OCI-LY7 (cell line): ENCODE measurements at regions not wholly inside any gene's neighbourhood (a gene's known extent, or its start where the extent isn't known, plus 50 kb on each side); places are given as distances from the start of the nearest gene placed in this dataset.

ENCODE experiments used
- BruUV-seq: library from RNA; stranded (reverse); fragments of 400-500 nt; replicated peaks from 2 replicates; lab custom pipeline; 2021; lab: Mats Ljungman, UMichigan
- CTCF ChIA-PET: fragments of 300-600 bp; sonication (Branson Sonifier 250); formaldehyde crosslinking; loops from one replicate; lab custom pipeline; 2022; ENCODE audit warnings: antibody characterized with exemption; ENCODE audit not compliant: unreplicated experiment; lab: Charles Lee
- POLR2A ChIA-PET: fragments of 300-600 bp; sonication (Branson Sonifier 250); formaldehyde crosslinking; loops from one replicate; lab custom pipeline; 2022; ENCODE audit warnings: antibody characterized with exemption; lab: Charles Lee
- DNase-seq: peaks from one replicate; pipeline ENCODE4 v3.0.0-alpha.2; 2015; ENCODE audit warnings: low spot score
- H2AFZ ChIP-seq: fragments of 200-600 bp; sonication (generic), shearing (Covaris generic); 2 replicates; pipeline ENCODE4 v1.6.1; 2014; ENCODE audit warnings: mild to moderate bottlenecking, antibody characterized with exemption, low read length, moderate library complexity
- H3K27ac ChIP-seq: fragments of 200-600 bp; sonication (generic); 2 replicates; pipeline ENCODE4 v1.5.1; 2014; ENCODE audit warnings: mixed run types, low read depth, mild to moderate bottlenecking, moderate library complexity, low read length, inconsistent platforms; ENCODE audit not compliant: poor library complexity, severe bottlenecking
- H3K36me3 ChIP-seq: fragments of 200-600 bp; sonication (generic); 2 replicates; pipeline ENCODE4 v1.6.1; 2014; ENCODE audit warnings: mild to moderate bottlenecking, antibody characterized with exemption, low read length, moderate library complexity, mixed read lengths; ENCODE audit not compliant: insufficient read depth
- H3K4me1 ChIP-seq: fragments of 200-600 bp; sonication (generic); 2 replicates; pipeline ENCODE4 v1.5.1; 2014; ENCODE audit warnings: mild to moderate bottlenecking, low read length; ENCODE audit not compliant: insufficient read depth, poor library complexity, severe bottlenecking
- H3K4me2 ChIP-seq: fragments of 200-600 bp; sonication (generic); 2 replicates; pipeline ENCODE4 v1.6.1; 2014; ENCODE audit warnings: mild to moderate bottlenecking, low read length
- H3K4me3 ChIP-seq: fragments of 200-600 bp; sonication (generic); 2 replicates; pipeline ENCODE4 v1.5.1; 2014; ENCODE audit warnings: mild to moderate bottlenecking, low read depth, low read length; ENCODE audit not compliant: poor library complexity, severe bottlenecking
- H3K79me2 ChIP-seq: fragments of 200-600 bp; sonication (generic); 2 replicates; pipeline ENCODE4 v1.6.1; 2016; ENCODE audit warnings: low read depth, mild to moderate bottlenecking, low read length, moderate library complexity, mixed read lengths; ENCODE audit not compliant: insufficient read depth
- H3K9me2 ChIP-seq: fragments of 200-600 bp; sonication (generic); 2 replicates; pipeline ENCODE4 v1.6.1; 2016; ENCODE audit warnings: mild to moderate bottlenecking, low read length, mixed read lengths; ENCODE audit not compliant: insufficient read depth
- H3K9me3 ChIP-seq: fragments of 200-600 bp; sonication (generic); 2 replicates; pipeline ENCODE4 v1.6.1; 2014; ENCODE audit warnings: mild to moderate bottlenecking, mixed run types, low read length, mixed read lengths
- H4K20me1 ChIP-seq: fragments of 200-600 bp; sonication (generic); 2 replicates; pipeline ENCODE4 v1.6.1; 2014; ENCODE audit warnings: mild to moderate bottlenecking, antibody characterized with exemption, low read length, moderate library complexity, mixed read lengths; ENCODE audit not compliant: insufficient read depth
- CTCF ChIP-seq: fragments of 200-600 bp; sonication (generic); conservative IDR thresholded peaks from 2 replicates; pipeline ENCODE4 v1.5.1; 2014; ENCODE audit warnings: mild to moderate bottlenecking, antibody characterized with exemption, low read length, moderate library complexity, mixed read lengths
- EZH2phosphoT487 ChIP-seq: fragments of 200-600 bp; sonication (generic); IDR thresholded peaks from 2 replicates; pipeline ENCODE4 v1.6.1; 2018; ENCODE audit warnings: low read depth, borderline replicate concordance, mild to moderate bottlenecking, mixed run types, antibody characterized with exemption, low read length, moderate library complexity, mixed read lengths
- intact Hi-C: fragments of 100-400 bp; cut with micrococcal nuclease; formaldehyde crosslinking; loops from one replicate; pipeline ENCODE4 v1.10.0; 2022; ENCODE audit not compliant: unreplicated experiment

DNA sequence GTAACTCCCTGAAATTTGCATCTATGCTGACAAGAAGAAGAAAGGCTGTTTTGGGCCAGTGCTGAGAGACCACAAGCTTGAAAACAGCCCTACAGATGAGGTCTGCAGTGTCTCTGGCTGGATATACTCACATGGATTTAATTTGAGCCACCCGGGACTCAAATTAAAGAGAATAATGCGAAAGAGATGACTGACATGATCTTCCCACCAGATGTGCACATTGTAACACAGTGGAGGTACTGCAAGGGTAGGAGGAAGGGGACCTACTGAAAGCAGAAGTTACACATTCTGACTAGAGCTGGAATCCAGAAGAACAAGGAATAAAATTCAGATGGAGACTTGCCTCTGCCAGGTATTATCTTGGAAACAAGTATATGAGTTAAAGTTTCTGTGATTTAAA is 728.3 kb upstream of the SGO1 start:
- BruUV-seq, result no TSS peak
- Histone ChIP-seq H3K9me2 (no peaks in the 10 kb centered on the region), H3K79me2 (no peaks in the 10 kb centered on the region), H3K27ac (no peak overlapping the region), H3K4me1 (no peaks in the 10 kb centered on the region), H3K36me3 (no peaks in the 10 kb centered on the region), H4K20me1 (no peaks in the 10 kb centered on the region), H2AFZ (no peak overlapping the region), H3K4me2 (no peak overlapping the region), H3K4me3 (no peak overlapping the region), H3K9me3 (no peaks in the 10 kb centered on the region)
- ChIA-PET CTCF (no interaction called here), POLR2A (no interaction called here)
- TF ChIP-seq CTCF (no peak), EZH2phosphoT487 (no peak)
- no peak for DNase-seq
- intact Hi-C loops, result no loop called here

DNA sequence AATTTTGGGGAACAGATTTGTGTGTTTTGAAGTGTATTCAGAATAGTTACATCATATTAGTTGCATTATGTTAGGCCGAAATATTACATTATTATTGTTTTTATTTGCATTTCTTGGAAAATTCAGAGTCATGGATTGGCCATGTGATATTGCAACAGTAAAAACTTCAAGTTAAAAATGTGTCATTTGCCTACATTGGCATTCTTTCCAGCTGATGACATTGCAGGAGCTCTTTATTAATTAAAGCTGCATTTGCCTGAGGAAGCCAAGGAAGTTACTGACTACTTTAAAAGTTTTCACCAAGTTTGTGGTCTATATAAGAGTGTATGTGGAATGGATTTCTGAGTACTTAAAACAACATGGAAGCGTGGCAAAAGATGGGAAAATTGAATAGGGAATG is 726.4 kb upstream of the SGO1 start:
- Histone ChIP-seq H3K4me1 (no peaks in the 10 kb centered on the region), H3K36me3 (no peaks in the 10 kb centered on the region), H4K20me1 (no peaks in the 10 kb centered on the region), H3K79me2 (no peaks in the 10 kb centered on the region), H3K4me3 (no peak overlapping the region), H3K9me2 (no peaks in the 10 kb centered on the region), H3K27ac (no peak overlapping the region), H3K4me2 (no peak overlapping the region), H3K9me3 (no peaks in the 10 kb centered on the region), H2AFZ (no peak overlapping the region)
- BruUV-seq, result no TSS peak
- POLR2A ChIA-PET, result no interaction called here
- no peak for DNase-seq
- intact Hi-C loops, result no loop called here
- no peak for TF ChIP-seq CTCF
- no peak for TF ChIP-seq EZH2phosphoT487
- CTCF ChIA-PET, result no interaction called here

DNA sequence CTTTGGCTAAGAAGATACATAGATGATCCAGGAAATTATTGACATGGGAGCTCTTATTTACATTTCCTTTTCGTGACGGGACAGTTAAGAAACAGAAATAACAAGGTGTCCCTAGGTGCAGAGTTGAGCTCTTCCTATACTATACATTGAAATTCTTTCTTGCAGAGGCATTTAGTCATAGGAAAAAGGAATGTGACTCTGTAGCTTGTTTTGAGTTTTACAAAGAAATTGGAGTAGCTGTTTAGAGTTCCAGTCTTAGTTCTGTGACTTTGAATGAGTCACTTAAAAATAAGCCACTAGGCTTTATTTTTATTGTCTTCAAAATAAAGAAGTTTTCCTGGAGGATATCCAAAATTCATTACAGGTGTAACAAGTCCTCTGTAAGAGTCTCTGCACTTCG is 723.5 kb upstream of the SGO1 start:
- no peaks in the 10 kb centered on the region for H3K9me3 ChIP-seq
- BruUV-seq, result no TSS peak
- no peaks in the 10 kb centered on the region for H3K9me2 ChIP-seq
- no peak overlapping the region for H3K4me2 ChIP-seq
- H3K4me3 ChIP-seq, result no peak overlapping the region
- no peaks in the 10 kb centered on the region for H3K79me2 ChIP-seq
- H2AFZ ChIP-seq, result no peak overlapping the region
- ChIA-PET CTCF (no interaction called here), POLR2A (no interaction called here)
- no peak for DNase-seq
- TF ChIP-seq CTCF (no peak), EZH2phosphoT487 (no peak)
- no peaks in the 10 kb centered on the region for H3K4me1 ChIP-seq
- H3K36me3 ChIP-seq, result no peaks in the 10 kb centered on the region
- H3K27ac ChIP-seq, result no peak overlapping the region
- H4K20me1 ChIP-seq, result no peaks in the 10 kb centered on the region
- intact Hi-C loops, result no loop called here
